CD4-positive, alpha-beta T cell (primary cell): ENCODE measurements at regions not wholly inside any gene's neighbourhood (a gene's known extent, or its start where the extent isn't known, plus 50 kb on each side); places are given as distances from the start of the nearest gene placed in this dataset.
A peak's percentile ranks its signal among the peaks of the same experiment; 100 is the strongest.

Experiments used
- ATAC-seq: fragments of 200-7000 bp; cut with Tn5 transposase; one replicate; pipeline ENCODE4 v1.10.0; 2022; ENCODE audit warnings: mild to moderate bottlenecking; ENCODE audit not compliant: poor library complexity
- CTCF ChIA-PET: fragments of 350-600 bp; sonication (Branson Sonifier 250); formaldehyde crosslinking; loops from one replicate; lab custom pipeline; 2021; ENCODE audit warnings: antibody characterized with exemption, inconsistent platforms; lab: Charles Lee
- POLR2A ChIA-PET: fragments of 350-600 bp; sonication (Branson Sonifier 250); formaldehyde crosslinking; loops from one replicate; lab custom pipeline; 2021; ENCODE audit warnings: antibody characterized with exemption, inconsistent platforms; lab: Charles Lee
- DNase-seq, 14 experiments: peaks; one replicate each; pipeline ENCODE4 v3.0.0-alpha.2; 2013 to 2020; ENCODE audit warnings: mixed read lengths in 2 of 14
- H3K27ac ChIP-seq, 2 donors: one replicate each; pipeline versions ENCODE4 v1.5.1 to v1.7.0; 2013; ENCODE audit warnings: low read length in 2 of 2, low read depth in 1 of 2, mild to moderate bottlenecking in 1 of 2
- H3K27me3 ChIP-seq, 2 experiments: 1 replicate in 1 of 2; 2 replicates in 1 of 2; pipeline versions ENCODE4 v1.6.1 to v1.7.0; 2013; ENCODE audit warnings: low read length in 2 of 2, control low read depth in 1 of 2, mild to moderate bottlenecking in 1 of 2, moderate library complexity in 1 of 2; ENCODE audit not compliant: insufficient read depth in 2 of 2, control insufficient read depth in 1 of 2
- H3K36me3 ChIP-seq: one replicate; pipeline ENCODE4 v1.6.1; 2013; ENCODE audit warnings: low read length, control low read depth; ENCODE audit not compliant: insufficient read depth
- H3K4me1 ChIP-seq: one replicate; pipeline ENCODE4 v1.6.1; 2013; ENCODE audit warnings: low read length, control low read depth; ENCODE audit not compliant: insufficient read depth
- H3K4me3 ChIP-seq: one replicate; pipeline ENCODE4 v1.5.1; 2013; ENCODE audit warnings: mild to moderate bottlenecking, low read length, moderate library complexity
- H3K9me3 ChIP-seq, 2 experiments: 1 replicate in 1 of 2; 2 replicates in 1 of 2; pipeline versions ENCODE4 v1.6.1 to v1.7.0; 2013; ENCODE audit warnings: low read length in 2 of 2, mild to moderate bottlenecking in 2 of 2, control low read depth in 1 of 2, moderate library complexity in 1 of 2; ENCODE audit not compliant: control insufficient read depth in 1 of 2, insufficient read depth in 1 of 2
- H3K27ac Mint-ChIP-seq: one replicate; pipeline ENCODE4 v1.8.0; 2020; ENCODE audit warnings: mixed read lengths
- H3K27me3 Mint-ChIP-seq: one replicate; pipeline ENCODE4 v1.8.0; 2021; ENCODE audit warnings: mixed read lengths
- H3K36me3 Mint-ChIP-seq: one replicate; pipeline ENCODE4 v1.8.0; 2021; ENCODE audit warnings: low read depth, mixed read lengths
- H3K4me1 Mint-ChIP-seq: one replicate; pipeline ENCODE4 v1.8.0; 2021; ENCODE audit warnings: low read depth, mixed read lengths
- H3K4me3 Mint-ChIP-seq: one replicate; pipeline ENCODE4 v1.8.0; 2020; ENCODE audit warnings: mild to moderate bottlenecking, mixed read lengths
- H3K9me3 Mint-ChIP-seq: one replicate; pipeline ENCODE4 v1.8.0; 2020; ENCODE audit warnings: mixed read lengths
- intact Hi-C, 2 experiments: fragments of 100-400 bp; cut with DNase I in 1 of 2; cut with micrococcal nuclease in 1 of 2; formaldehyde crosslinking; loops; one replicate each; pipeline versions ENCODE4 v1.15.1 to v1.9.0; 2023 to 2025; cut with DNase I, micrococcal nuclease
- TF ChIP-seq, protein P1 (sequence below): fragments of 200-600 bp; IDR thresholded peaks from one replicate; pipeline ENCODE4 v1.8.0; 2022; ENCODE audit warnings: antibody characterized with exemption, mild to moderate bottlenecking

- Mint-ChIP-seq H3K27me3 (no peaks in the 10 kb centered on the region), H3K4me3 (no peak overlapping the region), H3K36me3 (no peaks in the 10 kb centered on the region), H3K9me3 (no peaks in the 10 kb centered on the region), H3K27ac (no peak overlapping the region), H3K4me1 (peaks cover 11% of the 10 kb centered on the region)
- POLR2A ChIA-PET, result interaction anchor here (0.7 kb wide), 1 partner anchor 663 kb away, joined by 4 read pairs; no protein-coding TSS in a partner anchor
- TF ChIP-seq, protein P1, sequence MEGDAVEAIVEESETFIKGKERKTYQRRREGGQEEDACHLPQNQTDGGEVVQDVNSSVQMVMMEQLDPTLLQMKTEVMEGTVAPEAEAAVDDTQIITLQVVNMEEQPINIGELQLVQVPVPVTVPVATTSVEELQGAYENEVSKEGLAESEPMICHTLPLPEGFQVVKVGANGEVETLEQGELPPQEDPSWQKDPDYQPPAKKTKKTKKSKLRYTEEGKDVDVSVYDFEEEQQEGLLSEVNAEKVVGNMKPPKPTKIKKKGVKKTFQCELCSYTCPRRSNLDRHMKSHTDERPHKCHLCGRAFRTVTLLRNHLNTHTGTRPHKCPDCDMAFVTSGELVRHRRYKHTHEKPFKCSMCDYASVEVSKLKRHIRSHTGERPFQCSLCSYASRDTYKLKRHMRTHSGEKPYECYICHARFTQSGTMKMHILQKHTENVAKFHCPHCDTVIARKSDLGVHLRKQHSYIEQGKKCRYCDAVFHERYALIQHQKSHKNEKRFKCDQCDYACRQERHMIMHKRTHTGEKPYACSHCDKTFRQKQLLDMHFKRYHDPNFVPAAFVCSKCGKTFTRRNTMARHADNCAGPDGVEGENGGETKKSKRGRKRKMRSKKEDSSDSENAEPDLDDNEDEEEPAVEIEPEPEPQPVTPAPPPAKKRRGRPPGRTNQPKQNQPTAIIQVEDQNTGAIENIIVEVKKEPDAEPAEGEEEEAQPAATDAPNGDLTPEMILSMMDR, result no peak
- Histone ChIP-seq H3K27ac (no peak overlapping the region), H3K36me3 (no peaks in the 10 kb centered on the region), H3K4me1 (no peaks in the 10 kb centered on the region), H3K9me3 (no peaks in the 10 kb centered on the region), H3K27me3 (no peaks in the 10 kb centered on the region), H3K4me3 (no peak overlapping the region)
- ATAC-seq (no peak), DNase-seq (no peak)
- intact Hi-C loops, result loop anchor here (10.0 kb wide), 2 partner anchors 434 to 1094 kb away; partner anchors contain the start of genes CCDC148 (in 1 of the 2) and PKP4 (in 1 of the 2)
- CTCF ChIA-PET, result no interaction called here
These were observed 80.5 kb upstream of the UPP2 start for GRCh38 chr2:158021226-158021625.

DNA sequence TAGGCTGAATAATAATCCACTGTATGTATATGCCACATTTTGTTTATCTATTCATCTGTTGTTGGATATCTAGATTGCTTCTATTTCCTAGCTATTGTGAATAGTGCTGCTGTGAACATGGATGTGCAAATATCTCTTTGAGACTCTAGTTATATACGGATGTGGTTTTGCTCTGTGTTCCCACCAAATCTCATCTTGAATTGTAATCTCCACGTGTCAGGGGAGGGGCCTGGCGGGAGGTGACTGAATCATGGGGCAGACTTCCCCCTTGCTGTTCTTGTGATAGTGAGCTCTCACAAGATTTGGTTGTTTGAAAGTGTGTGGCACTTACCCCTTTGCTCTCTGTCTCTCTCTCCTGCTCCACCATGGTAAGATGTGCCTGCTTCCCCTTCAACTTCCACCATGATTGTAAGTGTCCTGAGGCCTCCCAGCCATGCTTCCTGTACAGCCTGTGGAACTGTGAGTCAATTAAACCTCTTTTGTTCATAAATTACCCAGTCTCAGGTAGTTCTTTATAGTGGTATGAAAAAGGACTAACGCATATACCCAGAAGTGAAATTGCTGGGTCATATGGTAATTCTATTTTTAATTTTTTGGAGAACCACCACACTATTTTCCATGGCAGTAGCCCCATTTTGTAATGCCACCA is 86.1 kb upstream of the UPP2 start:
- intact Hi-C loops, result loop anchor here in 1 of 2 experiments (10.0 kb wide), 1 partner anchor 421 kb away; no protein-coding TSS in a partner anchor
- H3K4me3 ChIP-seq, result no peak overlapping the region
- ATAC-seq, result peak; percentile 70
- peak in 6 of 14 experiments; percentile 8 to 54 (median 25) for DNase-seq
- TF ChIP-seq, protein P1, result no peak
- no peaks in the 10 kb centered on the region for H3K36me3 Mint-ChIP-seq
- ChIA-PET CTCF (no interaction called here), POLR2A (interaction anchor here (0.6 kb wide), 1 partner anchor 1451 kb away, joined by 4 read pairs; no protein-coding TSS in a partner anchor)
- H3K9me3 Mint-ChIP-seq, result no peaks in the 10 kb centered on the region
- no peaks in the 10 kb centered on the region for H3K9me3 ChIP-seq
- H3K27me3 ChIP-seq, result no peaks in the 10 kb centered on the region
- no peak overlapping the region for H3K27ac ChIP-seq
- no peaks in the 10 kb centered on the region for H3K36me3 ChIP-seq
- H3K27ac Mint-ChIP-seq, result no peak overlapping the region
- H3K4me1 Mint-ChIP-seq, result peaks cover 6% of the 10 kb centered on the region
- no peaks in the 10 kb centered on the region for H3K27me3 Mint-ChIP-seq
- H3K4me3 Mint-ChIP-seq, result no peak overlapping the region
- no peaks in the 10 kb centered on the region for H3K4me1 ChIP-seq

GRCh38 chr2:158013891-158014290 is 87.8 kb upstream of the UPP2 start:
- no peak overlapping the region for H3K4me3 Mint-ChIP-seq
- H3K36me3 Mint-ChIP-seq, result no peaks in the 10 kb centered on the region
- H3K4me1 Mint-ChIP-seq, result peaks cover 11% of the 10 kb centered on the region
- ChIA-PET POLR2A (no interaction called here), CTCF (interaction anchor here (0.6 to 2.0 kb wide), 2 partner anchors 11 to 97 kb away, joined by 3 to 6 read pairs; no protein-coding TSS in a partner anchor)
- no peaks in the 10 kb centered on the region for H3K9me3 Mint-ChIP-seq
- no peaks in the 10 kb centered on the region for H3K4me1 ChIP-seq
- H3K4me3 ChIP-seq, result no peak overlapping the region
- H3K36me3 ChIP-seq, result no peaks in the 10 kb centered on the region
- TF ChIP-seq, protein P1, result no peak
- ATAC-seq, result no peak
- no peaks in the 10 kb centered on the region for H3K9me3 ChIP-seq
- no peaks in the 10 kb centered on the region for H3K27me3 Mint-ChIP-seq
- intact Hi-C loops, result loop anchor here (5.0 to 10.0 kb wide), 2 partner anchors 417 to 419 kb away; no protein-coding TSS in a partner anchor
- H3K27ac ChIP-seq, result no peak overlapping the region
- DNase-seq, result no peak
- H3K27ac Mint-ChIP-seq, result no peak overlapping the region
- H3K27me3 ChIP-seq, result no peaks in the 10 kb centered on the region
